ENCODE measurements at regions not wholly inside any gene's neighbourhood (a gene's known extent, or its start where the extent isn't known, plus 50 kb on each side); places are given as distances from the start of the nearest gene placed in this dataset.
"Not testable (repeated sequence)": the region's sequence is repeated elsewhere in the genome, so short reads cannot be mapped to it uniquely, and the experiment has no call there.

GRCh38 chr12:125312471-125312870, 247.2 kb downstream of the AACS start:
- no peak for DNase-seq

DNA sequence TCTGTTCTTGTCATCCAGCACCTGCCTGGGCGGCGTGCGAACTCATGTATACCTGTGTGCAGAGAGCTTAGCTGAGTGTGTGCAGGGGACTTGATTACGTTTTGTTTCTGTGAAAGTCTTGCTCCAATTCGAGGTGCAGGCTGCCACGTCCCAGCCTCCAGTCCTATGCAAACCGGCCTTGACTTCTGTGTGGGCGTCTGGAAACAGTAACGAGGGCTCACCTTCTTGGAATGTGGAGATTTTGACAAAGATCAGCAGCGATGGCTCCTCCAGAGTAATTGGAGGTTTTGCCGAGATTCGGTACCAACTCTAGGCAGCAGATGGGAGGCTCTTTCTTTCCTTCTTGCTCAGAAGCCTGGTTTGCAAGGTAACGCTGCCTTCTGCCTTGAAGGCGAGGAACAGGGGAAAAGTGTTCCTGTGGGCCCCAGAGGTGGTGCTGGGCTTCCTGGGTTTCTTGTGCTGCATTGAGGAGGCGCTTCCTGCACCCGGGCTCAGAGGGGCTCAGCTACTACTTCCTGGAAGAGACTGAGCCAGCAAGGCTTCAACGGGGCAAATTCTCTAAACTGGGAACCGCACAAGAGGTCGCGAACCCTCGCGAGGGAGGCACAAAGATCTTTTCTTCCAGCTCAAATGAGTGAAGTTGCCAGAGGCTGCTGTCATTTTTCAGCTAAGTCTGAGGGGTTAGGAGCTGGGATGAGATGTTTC, 249.0 kb downstream of the AACS start:
- no peak for DNase-seq

DNA sequence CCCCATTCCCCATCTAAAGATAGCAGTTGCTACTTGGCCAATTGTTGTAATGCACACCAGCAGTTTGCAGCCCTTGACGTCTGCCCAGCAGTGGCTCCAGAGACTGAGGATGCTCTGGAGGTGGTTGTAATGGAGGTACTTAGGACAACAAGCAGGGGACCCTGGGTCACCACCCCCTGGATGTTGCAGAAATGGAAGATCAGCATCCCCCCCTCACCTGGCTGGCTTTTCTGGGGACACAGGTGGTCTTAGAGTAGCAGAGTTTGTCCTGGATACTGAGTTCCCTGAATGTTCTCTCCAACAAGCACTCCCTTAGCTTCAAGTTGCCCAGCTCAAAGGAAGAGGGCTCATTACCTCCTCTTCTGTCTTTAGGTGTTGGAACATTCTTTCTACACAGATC, 250.5 kb downstream of the AACS start:
- DNase-seq: no peak

- DNase-seq: no peak
Measured at GRCh38 chr12:125320177-125320576, 254.9 kb downstream of the AACS start.

GRCh38 chr12:125324861-125325490, 259.7 kb downstream of the AACS start:
- DNase-seq: no peak

DNA sequence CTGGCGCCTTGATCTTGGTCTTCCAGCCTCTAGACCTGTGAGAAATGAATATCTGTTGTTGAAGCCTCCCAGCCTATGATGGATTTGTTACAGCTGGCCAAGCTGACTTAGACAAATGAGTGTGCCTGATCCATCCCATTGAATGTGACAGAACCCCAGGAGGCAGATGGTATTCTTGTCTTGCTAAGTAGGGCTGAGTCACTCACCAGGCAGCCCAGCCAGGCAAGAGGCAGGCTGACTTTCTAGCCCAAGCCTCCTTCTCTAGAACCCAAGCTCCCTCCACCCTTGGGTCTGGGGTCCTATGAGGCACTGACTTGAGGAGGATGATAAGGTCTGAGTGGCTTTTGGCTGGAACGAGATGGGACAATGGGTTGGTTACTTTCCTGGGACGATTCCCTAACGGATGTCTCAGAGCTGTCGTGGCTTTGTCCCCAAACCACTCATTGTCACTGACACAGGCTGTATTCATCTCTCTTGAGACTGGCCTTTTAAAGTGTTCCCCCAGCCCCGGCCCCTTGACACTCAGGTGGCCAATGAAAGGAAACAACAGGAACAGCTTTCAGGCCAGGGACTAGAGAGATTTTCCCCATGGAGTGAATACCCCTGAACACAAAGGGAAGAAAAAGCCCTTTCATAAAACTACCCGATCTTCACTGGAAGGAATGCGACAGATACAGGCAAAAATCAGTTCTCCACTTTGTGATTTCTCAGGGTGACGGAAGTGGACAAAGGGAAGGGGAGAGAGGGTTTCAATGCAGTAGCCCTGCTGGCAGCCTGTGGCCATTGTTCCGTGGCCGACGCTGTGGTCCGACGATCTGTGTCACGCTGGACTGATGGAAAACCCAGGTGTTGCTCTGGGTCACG, 264.2 kb downstream of the AACS start:
- DNase-seq: no peak

DNA sequence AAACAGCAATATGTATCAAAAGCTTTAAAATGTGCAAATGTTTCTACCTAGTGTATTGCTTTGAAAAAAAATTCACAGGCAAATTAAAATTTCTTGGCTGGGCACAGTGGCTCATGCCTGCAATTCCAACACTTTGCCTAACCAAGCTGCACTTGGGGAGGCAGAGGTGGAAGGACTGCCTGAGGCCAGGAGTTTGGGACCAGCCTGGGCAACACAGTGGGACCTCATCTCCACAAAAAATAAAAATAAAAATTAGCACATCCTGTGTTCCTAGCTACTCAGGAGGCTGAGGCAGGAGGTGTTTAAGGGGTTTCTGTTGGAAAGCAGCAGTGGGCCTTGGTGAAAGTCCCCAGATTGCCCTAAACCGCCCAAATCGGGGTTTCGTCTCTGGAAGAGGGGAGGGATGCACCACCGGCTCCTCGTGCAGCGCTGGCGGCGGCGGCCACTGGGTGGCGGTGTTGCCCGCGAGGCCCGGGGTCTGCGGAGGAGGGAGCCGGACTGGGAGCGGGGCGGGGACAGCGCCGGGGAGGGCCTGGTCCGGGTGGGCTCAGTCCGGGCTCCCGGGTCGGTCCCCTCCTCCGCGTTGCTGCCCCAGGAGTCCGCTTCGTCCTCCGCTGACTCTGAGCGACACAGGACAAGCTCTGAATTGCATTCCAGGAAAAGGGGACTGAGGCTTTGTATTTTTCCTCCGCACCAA, 265.6 kb downstream of the AACS start:
- DNase-seq: peak; percentile 34

DNA sequence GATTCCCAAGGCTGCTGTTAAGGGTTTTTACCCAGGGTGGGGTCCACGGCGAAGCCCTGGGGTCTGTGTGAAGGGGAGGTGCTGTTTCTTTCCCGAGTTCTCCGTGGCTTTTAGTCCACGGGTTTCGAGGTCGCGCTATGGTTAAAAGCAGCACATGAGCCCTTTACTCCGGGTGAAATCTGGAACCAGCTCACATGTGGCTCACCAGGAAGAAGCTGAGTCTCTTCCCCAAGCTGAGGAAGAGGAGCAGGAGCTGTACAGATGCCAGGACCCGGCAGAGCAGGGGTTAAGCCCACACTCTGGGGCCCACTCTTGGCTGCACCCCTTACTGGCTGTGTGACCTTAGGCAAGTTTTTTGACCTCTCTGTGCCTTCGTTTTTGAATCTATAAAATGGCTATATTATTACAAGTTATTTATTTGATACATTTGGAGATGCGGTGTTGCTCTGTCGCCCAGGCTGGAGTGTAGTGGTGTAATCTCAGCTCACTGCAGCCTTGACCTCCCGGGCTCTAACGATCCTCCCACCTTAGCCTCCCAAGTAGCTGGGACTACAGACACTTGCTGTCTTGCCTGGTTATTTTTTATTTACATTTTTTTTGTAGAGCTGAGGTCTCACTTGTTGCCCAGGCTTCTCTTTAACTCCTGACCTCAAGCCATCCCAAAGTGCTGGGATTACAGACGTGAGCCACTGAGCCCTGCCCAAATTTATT, 266.3 kb downstream of the AACS start:
- no peak for DNase-seq

GRCh38 chr12:125332900-125333299, 267.7 kb downstream of the AACS start:
- no peak for DNase-seq

DNA sequence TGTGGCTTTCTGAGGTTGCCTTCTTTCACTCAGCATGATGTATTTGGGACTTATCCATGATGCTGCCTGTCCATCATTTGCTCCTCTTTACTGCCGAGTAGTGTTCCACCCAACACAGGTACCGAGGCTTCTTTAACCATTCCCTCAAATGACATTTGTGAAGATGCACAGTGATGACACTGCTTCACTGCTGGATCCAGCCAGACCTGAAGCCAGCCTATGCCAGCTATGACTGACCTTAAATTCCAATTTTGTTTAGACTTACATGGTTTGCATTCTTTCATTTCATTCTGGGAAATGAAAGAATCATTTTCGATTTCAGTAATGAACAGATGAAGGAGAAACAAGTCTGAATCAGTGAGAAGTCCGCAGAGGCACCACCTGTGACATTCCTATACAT, 271.0 kb downstream of the AACS start:
- no peak for DNase-seq

GRCh38 chr12:125340791-125341190, 275.6 kb downstream of the AACS start:
- DNase-seq: no peak

DNA sequence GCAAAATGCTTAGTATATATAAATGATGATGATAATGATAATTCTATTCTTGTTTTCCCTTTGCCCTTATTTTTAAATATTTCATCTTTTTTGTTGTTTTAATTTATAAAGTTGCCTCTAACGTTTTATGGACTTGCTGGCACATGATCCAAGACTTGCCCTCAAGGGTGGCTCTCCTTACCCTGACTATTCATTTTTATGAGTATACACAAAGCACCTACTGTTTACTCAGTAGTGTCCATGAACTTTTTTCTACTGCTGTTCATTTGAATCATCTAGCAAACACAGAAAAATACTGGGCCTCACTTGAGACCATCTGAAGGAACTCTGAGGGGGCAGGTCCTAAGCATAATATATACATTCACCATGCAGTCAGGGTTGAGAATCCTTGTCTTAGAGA, 276.2 kb downstream of the AACS start:
- no peak for DNase-seq

DNA sequence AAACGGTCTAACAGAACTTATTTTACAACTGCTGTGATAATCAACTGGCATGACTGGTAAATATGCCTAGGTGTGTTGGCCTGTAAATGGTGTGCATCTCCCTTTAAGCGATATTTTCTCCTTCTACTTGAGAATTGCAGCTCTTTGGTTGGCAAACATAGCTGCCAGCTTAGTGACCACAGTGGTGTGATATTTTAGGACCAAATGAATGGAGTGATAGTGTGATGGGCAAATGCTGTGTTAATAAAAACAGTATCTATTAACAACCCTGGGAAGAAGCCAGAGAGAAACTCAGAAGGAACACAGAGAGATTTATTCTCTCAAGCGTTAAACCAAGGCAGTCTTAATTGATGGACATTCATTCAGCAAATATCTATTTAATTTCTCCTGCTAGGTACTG, 278.4 kb downstream of the AACS start:
- no peak for DNase-seq

DNA sequence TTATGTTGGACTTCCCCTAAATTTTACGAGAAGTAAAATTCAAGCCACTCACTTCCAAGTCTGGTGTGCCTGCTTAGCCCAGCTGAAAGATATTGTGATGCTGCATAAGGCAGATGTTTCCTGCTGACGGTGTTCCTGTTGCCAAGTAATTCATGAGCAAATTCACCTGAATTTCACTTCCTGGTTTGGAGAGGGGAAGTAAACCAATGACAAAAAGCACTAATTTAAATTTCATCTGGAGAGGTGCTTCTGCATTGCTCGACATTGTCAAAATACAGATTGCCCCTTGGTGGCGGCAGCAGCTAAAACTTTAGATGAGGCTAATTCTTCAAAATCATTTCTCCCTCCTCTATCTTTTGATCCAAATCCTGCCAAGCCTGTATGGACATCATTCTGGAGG, 281.1 kb downstream of the AACS start:
- no peak for DNase-seq

- no peak for DNase-seq
Measured at GRCh38 chr12:125351788-125352187, 286.6 kb downstream of the AACS start.

DNA sequence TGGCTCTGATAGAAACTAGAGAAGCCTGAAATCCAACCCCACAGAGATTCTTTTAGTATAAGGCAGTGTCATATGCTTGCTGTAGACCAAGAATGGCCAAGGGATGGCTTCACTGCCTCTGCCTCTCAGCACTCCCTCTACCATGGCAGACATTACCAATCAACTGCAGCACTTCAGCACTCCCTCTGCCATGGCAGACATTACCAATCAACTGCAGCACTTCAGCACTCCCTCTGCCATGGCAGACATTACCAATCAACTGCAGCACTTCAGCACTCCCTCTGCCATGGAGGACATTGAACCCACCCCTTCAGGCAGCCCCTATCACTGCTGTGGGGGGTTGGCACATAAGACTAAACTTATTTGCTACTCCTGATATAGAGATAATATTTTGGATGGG, 287.8 kb downstream of the AACS start:
- not testable (repeated sequence) for DNase-seq

DNA sequence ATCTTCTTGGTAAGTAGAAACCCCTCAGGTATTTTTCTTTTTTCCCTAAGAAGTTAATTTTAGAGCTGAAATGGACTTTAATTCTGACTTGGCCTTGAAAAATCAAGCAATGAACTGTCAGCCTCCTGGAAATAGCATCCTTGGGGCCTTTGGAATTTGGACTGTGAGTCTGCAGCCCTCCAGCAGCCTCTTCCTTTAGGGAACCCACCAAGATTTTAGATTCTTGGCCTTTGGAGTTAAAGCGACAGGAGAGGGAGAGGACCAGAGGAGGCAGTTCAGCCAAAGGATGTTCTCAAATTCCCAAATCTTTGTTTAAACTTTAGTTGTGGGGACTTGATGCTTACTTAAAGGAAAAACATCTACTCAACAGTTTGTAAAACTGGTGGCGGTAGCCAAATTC, 288.6 kb downstream of the AACS start:
- DNase-seq: no peak

- DNase-seq: no peak
Measured at GRCh38 chr12:125355614-125356013, 290.4 kb downstream of the AACS start.

DNA sequence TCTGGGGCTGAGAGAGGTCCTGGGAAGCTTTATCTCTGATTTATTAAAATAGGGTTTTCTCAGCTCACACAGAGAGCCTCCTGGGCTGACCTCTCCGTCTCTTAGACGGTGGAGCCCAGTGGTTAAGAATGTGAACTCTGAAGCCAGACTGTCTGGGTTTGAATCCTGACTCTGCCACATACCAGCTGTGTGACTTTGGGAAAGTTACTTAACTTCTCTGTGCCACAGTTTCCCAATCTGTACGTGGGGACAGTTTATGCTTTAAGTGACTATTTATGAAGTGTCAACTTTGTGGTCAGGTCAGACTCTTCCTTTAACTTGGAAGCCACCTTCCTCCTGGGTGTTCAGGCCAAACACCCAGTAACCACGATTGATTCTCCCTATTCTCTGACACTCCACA, 290.9 kb downstream of the AACS start:
- DNase-seq: no peak

GRCh38 chr12:125357561-125357960, 292.3 kb downstream of the AACS start:
- DNase-seq: no peak

- DNase-seq: no peak
Measured at GRCh38 chr12:125360540-125360939, 295.3 kb downstream of the AACS start.

DNA sequence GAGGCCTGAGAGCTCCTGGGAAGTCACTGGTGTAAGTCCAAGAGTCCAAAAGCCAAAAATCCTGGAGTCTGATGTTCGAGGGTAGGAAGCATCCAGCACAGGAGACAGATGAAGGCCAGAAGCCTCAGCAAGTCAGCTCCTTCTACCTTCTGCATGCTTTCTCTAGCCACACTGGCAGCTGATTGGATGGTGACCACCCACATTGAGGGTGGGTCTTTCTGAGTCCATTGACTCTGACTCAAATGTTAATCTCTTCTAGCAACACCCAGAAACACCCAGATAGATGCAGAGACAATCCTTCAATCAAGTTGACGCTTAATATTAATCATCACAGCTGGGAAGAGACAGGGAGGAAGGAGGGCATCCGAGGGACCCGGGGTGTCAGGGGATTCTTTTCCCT, 305.8 kb downstream of the AACS start:
- DNase-seq: no peak

GRCh38 chr12:125372085-125372484, 306.9 kb downstream of the AACS start:
- DNase-seq: no peak
